Endometrial microvascular endothelial cells (primary cell): ENCODE measurements at regions not wholly inside any gene's neighbourhood (a gene's known extent, or its start where the extent isn't known, plus 50 kb on each side); places are given as distances from the start of the nearest gene placed in this dataset.

Experiments
- in situ Hi-C: cut with HindIII; loops from 2 replicates; pipeline ENCODE4 v1.10.0; 2017; ENCODE audit warnings: low sequenced_read_pairs, low pct_unique_long_range_greater_than_20kb; ENCODE audit errors: inconsistent ontology term

GRCh38 chr16:86810062-86810461 lies 231.7 kb downstream of the FOXL1 start:
- in situ Hi-C loops = no loop called here

DNA sequence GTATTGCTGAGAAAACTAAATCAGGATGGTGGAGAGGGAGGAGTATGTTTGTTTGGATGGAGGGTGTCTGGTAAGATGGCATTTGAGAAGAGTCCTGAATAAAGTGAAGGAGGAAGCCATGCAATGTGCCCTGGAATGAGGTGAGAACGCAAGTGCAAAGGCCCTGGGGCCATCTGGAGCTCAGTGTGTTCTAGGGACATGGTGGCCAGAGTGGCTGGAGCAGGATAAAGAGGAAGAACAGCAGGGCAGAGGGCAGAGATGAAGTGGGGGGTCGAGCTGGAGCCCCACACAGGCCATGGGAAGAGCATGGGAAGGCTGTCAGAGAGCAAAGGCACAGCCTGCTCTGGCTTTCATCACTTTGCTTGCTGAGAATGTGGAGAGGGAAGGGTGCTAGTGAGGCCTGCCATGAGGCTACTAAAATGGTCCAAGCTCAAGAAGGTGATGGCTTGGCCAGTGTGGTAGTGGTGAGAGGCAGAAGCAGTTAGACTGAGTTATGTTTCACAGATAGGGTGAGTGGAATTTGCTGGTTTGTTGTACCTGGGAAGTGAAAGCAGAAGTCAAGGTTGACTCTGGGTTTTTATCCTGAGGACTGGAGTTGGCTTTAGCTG lies 234.1 kb downstream of the FOXL1 start:
- in situ Hi-C loops = no loop called here

GRCh38 chr16:86814256-86814655 lies 235.9 kb downstream of the FOXL1 start:
- in situ Hi-C loops = no loop called here

DNA sequence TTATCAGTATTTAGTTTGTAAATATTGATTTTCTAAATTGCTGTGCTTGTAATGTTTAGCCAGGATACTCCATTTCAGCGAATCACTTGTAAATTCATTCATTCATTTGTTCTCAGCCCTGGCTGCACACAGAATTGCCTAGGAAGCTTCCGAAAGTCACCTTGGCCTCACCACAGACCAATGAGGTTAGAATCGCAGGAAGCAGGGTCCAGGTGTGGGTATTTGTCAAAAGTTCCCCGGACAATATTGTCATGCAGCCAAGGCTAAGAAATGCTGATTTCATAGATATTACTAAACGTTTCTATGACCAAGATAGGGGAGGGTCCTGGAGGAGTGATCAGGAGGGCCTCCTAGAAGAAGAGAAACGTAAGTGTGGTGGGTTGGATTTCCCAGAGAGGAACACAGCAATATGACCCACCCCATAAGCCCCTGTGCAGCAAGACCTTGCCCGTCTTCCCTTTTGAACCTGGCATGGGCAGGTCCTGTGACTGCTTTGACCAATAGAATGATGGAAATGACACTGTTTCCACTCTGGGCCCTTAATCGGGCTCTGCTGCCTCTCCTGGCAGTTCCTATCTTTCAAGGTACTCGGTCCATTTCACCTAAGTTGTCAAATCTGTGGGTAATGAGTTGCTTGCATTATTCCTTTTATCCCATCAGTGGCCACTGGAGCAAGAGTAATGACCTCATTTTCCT lies 238.7 kb downstream of the FOXL1 start:
- in situ Hi-C loops = no loop called here

GRCh38 chr16:86818671-86819532 lies 240.6 kb downstream of the FOXL1 start:
- in situ Hi-C loops = no loop called here

DNA sequence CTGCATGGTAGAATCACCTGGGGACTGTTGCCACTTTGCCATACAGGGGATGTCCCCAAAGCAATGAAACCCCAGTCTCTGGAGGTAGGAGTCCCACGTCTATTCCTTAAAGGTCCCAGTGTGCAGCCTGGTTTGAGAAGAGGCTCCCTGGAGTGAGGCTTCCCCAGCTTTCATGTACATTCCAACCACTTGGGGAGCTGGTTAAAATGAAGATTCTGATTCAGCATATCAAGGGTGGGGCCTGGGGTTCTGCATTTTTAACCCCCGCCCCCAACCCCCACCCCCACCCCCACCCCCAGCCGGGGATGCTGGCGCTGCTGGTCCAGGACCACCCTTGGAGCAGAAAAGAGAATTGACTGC lies 241.2 kb downstream of the FOXL1 start:
- in situ Hi-C loops = no loop called here

DNA sequence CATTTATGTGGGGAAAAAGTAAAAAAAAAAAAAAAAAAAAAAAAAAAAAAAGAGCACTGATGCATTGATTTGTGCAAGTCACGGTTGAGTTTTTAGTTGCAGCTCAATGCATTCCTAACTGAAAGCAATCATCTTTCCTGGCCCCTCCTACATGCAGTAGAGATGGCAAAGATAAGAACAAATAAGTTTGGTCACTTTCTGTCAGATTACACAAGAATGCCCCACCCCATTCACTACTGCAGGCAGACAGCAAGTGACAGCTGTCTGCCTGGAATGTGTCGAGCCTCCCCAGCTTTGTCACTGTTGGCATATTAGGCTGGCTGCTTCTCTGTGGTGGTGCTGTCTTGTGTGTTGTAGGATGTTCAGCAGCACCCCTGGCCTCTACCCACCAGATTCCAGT lies 243.5 kb downstream of the FOXL1 start:
- in situ Hi-C loops = no loop called here

DNA sequence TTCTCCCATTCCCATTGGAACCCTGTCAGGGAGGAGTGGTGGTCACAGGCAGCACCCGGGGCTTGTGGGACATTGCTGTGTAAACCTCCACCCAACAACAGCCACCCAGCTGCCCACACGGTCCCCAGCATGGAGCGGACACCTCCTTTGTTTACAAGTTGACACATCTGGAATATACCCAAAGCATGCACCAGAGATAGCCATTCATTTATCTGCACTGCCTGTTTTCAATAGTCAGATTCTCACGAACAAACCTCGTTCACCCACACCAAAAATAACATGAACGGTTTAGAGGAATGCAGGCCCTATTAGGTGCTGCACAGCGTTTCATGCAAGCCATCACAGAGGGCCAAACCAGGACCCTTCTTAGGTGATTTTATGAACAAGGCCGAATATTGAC lies 244.8 kb downstream of the FOXL1 start:
- in situ Hi-C loops = no loop called here

GRCh38 chr16:86823888-86824671 lies 245.7 kb downstream of the FOXL1 start:
- in situ Hi-C loops = no loop called here

- in situ Hi-C loops = no loop called here
Observed at GRCh38 chr16:86824751-86825296, 246.5 kb downstream of the FOXL1 start.

DNA sequence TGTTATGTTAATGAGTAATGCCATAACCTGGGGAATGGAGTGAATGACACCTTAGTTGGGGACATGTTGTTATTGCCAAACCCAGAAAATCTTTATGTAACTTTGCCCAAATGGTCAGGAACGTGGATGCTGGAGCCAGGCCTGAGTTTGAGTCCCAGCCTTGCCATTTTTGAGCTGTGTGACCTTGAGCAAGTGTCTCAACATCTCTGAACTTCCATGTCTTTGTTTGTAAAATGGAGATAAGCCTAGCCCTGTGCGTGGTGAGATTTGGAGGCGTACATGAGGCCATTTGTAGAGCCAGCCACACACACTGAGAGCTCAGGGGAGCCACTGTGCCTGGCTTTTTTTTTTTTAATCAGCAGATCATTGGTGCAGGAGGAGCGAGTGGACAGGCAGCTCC lies 247.3 kb downstream of the FOXL1 start:
- in situ Hi-C loops = no loop called here

DNA sequence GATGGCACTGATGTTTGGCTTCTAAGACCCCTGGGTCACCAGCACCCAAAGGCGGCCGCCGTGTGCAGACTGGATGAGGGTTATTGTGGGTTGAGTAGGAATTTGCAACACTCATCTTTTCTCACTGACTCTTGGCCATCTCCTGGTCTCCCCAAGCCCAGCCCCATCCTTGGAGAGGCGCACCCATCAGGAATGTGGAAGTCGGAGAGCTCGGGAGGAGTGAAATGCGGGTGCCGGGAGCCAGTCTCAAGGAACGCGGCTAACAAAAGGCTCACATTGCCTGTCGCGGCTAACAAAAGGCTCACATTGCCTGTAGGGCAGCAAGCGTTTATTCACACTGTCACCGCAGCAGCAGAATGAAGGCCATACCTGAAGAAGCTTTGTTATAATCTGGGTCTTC lies 248.6 kb downstream of the FOXL1 start:
- in situ Hi-C loops = no loop called here

DNA sequence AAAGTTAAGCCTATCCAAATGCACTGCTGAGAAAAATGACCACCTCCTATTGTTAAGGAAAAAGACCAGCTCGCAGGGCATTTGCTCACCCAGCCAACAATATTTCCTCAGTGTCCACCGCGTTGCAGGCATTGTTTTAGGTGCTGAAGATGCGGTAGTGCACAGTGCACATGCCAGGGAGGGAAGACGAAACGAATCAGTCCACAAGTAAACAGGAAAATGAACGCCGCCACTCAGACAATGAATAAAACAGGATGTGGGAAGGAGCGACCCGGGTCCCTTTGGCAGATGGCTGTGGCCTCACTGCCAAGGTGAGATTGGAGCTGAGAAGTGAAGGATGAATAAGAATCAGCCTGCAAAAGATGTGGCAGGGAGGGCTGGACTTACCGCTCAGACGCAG lies 249.2 kb downstream of the FOXL1 start:
- in situ Hi-C loops = no loop called here

- in situ Hi-C loops = no loop called here
Observed at GRCh38 chr16:86828202-86828601, 249.9 kb downstream of the FOXL1 start.

- in situ Hi-C loops = no loop called here
Observed at GRCh38 chr16:86828653-86829052, 250.3 kb downstream of the FOXL1 start.

- in situ Hi-C loops = no loop called here
Observed at GRCh38 chr16:86831366-86831765, 253.0 kb downstream of the FOXL1 start.

GRCh38 chr16:86833136-86833535 lies 254.8 kb downstream of the FOXL1 start:
- in situ Hi-C loops = no loop called here

DNA sequence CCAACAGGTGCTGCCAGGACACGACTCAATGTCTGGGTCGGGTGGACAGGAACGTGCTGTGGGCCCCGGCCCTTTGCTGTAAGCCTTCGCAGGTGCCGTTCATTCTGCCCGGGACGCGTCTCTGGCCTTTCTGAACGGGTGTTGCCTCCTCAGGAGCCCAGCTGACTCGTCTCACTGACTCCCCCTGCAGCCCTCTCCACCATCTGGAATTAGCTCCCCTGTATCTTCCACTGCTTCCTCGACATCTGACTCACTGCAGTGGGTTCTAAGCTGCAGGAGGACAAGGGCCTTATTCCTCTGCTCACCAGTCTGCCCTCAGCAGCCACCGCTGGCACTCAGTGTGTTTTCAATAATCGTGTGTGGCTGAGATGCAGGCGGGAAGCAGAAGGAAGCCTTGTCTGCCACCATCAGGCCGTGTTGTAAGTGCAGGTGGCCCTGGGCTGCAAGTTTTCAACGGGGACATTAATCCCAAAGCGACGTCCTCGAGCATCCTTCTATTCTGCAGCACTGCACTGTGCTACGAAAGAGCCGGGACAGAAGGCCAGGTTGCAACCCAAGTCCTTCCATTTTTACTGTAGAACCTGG lies 256.2 kb downstream of the FOXL1 start:
- in situ Hi-C loops = no loop called here

DNA sequence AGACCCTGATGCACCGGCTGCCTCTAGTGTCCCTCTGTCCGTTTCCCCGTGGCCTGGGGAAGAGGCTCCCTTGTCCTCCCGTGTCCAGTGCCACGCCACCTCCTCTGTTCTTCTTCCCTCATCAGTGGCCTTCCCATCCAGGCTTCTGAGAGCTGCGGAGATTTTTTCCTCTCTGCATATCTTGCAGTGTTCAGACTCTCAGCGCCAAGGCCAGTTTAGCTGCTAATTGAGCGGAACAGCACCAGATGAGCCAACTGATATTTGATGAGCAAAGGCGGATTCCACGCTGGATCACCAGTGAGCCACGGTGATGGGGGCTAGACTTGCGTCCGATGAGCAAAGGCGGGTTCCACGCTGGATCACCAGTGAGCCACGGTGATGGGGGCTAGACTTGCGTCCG lies 257.6 kb downstream of the FOXL1 start:
- in situ Hi-C loops = no loop called here
